IPS DF 6.9 (cell line): ENCODE measurements at regions not wholly inside any gene's neighbourhood (a gene's known extent, or its start where the extent isn't known, plus 50 kb on each side); places are given as distances from the start of the nearest gene placed in this dataset.

Experiments used
- DNase-seq: peaks from one replicate; pipeline ENCODE4 v3.0.0-alpha.2; 2013; ENCODE audit warnings: low read depth, low spot score
- H3K27ac ChIP-seq: one replicate; pipeline ENCODE4 v1.5.1; 2013; ENCODE audit warnings: low read length, control low read depth
- H3K27me3 ChIP-seq: 2 replicates; pipeline ENCODE4 v1.6.1; 2013; ENCODE audit warnings: mild to moderate bottlenecking, low read length; ENCODE audit not compliant: control insufficient read depth, insufficient read depth
- H3K36me3 ChIP-seq: 2 replicates; pipeline ENCODE4 v1.6.1; 2013; ENCODE audit warnings: low read length; ENCODE audit not compliant: control insufficient read depth, insufficient read depth
- H3K4me1 ChIP-seq: 2 replicates; pipeline ENCODE4 v1.6.1; 2013; ENCODE audit warnings: low read length; ENCODE audit not compliant: control insufficient read depth, insufficient read depth
- H3K4me3 ChIP-seq: 2 replicates; pipeline ENCODE4 v1.5.1; 2013; ENCODE audit warnings: mild to moderate bottlenecking, low read length
- H3K9me3 ChIP-seq: 2 replicates; pipeline ENCODE4 v1.6.1; 2013; ENCODE audit warnings: low read length, inconsistent platforms; ENCODE audit not compliant: control insufficient read depth, insufficient read depth
- WGBS: extraction: QIAGEN DNeasy Blood & Tissue Kit; methylation state at CpG from one replicate; pipeline ENCODE4 v1.1.7; 2013; ENCODE audit warnings: mixed read lengths, missing lambda C conversion rate; ENCODE audit not compliant: insufficient read length, insufficient coverage; 5-methylcytosine and 5-hydroxymethylcytosine counted together

- no peaks in the 10 kb centered on the region for H3K9me3 ChIP-seq
- no peak for DNase-seq
- peaks cover 2% of the 10 kb centered on the region; the same call in 1 of the 2 replicates for H3K4me1 ChIP-seq
- no CpG with 5 or more reads among the region's 6 CpGs for WGBS
- H3K36me3 ChIP-seq = no peaks in the 10 kb centered on the region
- no peak overlapping the region for H3K27ac ChIP-seq
- H3K27me3 ChIP-seq = no peaks in the 10 kb centered on the region
- H3K4me3 ChIP-seq = no peak overlapping the region
Measured at GRCh38 chr3:145519398-145520047, 641.5 kb downstream of the PLOD2 start.

DNA sequence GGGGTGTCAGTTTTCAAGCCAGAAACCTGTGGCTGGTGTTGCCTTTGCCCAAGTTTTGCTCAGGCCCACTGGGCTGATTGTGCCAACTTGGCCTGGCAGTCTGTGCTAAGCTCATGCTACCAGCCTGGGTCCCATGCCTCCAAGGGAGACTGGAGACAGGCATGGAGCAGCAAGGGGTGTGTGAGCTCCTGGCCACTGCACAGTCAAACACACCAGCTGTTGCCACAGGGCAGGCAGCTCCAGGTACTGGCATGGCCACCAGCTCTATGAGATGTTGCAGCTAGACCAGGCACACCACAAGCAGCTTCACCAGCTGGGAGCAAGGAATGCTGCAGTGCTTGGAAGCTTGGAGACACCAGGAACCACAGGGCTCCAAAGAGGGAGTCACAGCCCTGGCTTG is 638.8 kb downstream of the PLOD2 start:
- DNase-seq = no peak
- H3K36me3 ChIP-seq = no peaks in the 10 kb centered on the region
- no peaks in the 10 kb centered on the region for H3K9me3 ChIP-seq

DNA sequence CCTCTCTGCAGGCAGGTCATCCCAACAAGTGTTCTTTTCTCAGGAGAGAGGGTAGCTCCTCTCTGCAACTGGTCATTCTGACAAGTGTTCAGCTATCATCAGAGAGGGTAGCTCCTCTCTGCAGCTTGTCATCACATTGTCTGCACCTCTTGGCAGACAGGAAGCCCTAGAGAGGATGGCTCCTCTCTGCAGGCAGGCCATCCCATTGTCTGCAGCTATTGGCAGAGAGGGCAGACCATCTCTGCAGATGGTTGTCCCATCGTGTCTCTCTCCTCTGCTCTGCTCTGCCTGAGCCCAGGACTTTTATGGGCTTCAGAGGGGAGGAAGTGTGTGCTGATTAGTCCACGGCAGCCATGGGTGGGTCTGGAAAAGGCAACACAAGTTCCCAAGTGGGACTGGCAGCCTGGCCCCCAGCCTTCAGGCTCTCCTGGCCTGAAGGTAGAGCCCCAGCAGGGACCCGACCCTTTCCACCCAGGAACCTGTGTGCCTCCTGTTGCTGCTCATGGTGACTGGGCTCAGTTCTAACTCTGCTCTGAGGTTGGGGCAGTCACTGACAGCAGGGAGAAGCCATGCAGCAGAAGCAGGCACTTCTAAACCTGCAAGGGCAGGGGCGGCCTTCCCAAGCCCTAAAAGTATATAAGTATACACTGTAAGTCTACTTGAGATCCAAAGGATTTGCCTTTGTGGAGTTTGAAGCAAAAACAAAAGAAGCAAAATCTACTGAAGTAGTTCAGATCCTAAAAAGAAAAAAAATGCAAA is 637.9 kb downstream of the PLOD2 start:
- no peak overlapping the region for H3K27ac ChIP-seq
- peaks cover 2% of the 10 kb centered on the region; the same call in 1 of the 2 replicates for H3K4me1 ChIP-seq
- no peak overlapping the region for H3K4me3 ChIP-seq
- H3K27me3 ChIP-seq = no peaks in the 10 kb centered on the region
- no peak for DNase-seq
- no CpG with 5 or more reads among the region's 4 CpGs for WGBS
- no peaks in the 10 kb centered on the region for H3K36me3 ChIP-seq
- no peaks in the 10 kb centered on the region for H3K9me3 ChIP-seq

More for the DNA sequence above, 638.8 kb downstream of the PLOD2 start:
- Histone ChIP-seq H3K27me3 (no peaks in the 10 kb centered on the region), H3K4me3 (no peak overlapping the region), H3K4me1 (peaks cover 2% of the 10 kb centered on the region; the same call in 1 of the 2 replicates), H3K27ac (no peak overlapping the region)

- Histone ChIP-seq H3K9me3 (no peaks in the 10 kb centered on the region), H3K27me3 (no peaks in the 10 kb centered on the region), H3K4me3 (no peak overlapping the region), H3K27ac (no peak overlapping the region), H3K4me1 (no peaks in the 10 kb centered on the region), H3K36me3 (no peaks in the 10 kb centered on the region)
- WGBS = no CpG with 5 or more reads among the region's 1 CpG
- no peak for DNase-seq
Measured at GRCh38 chr3:145531548-145531947, 629.4 kb downstream of the PLOD2 start.

DNA sequence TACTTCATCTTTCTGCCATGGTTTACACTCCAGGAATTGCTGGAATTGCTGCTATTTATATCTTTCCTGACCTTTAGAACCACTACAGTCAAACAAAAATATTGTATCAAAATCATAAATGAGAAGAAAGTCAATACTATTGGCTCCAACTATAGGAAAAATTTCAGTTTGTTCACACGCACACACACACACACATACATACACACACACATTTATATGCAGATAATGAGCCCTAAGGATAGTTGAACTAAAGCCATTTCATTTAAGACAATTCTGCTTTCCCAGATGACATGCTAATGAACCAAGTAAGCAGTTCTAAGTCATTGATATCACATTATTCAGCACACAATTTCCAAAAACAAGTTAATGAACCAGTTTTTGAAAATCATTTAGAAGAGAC is 627.3 kb downstream of the PLOD2 start:
- WGBS = no CpG with 5 or more reads among the region's 1 CpG
- Histone ChIP-seq H3K9me3 (no peaks in the 10 kb centered on the region), H3K36me3 (no peaks in the 10 kb centered on the region), H3K27me3 (no peaks in the 10 kb centered on the region), H3K4me1 (no peaks in the 10 kb centered on the region), H3K27ac (no peak overlapping the region), H3K4me3 (no peak overlapping the region)
- no peak for DNase-seq

- Histone ChIP-seq H3K27ac (no peak overlapping the region), H3K27me3 (no peaks in the 10 kb centered on the region), H3K4me3 (no peak overlapping the region), H3K9me3 (no peaks in the 10 kb centered on the region), H3K4me1 (no peaks in the 10 kb centered on the region), H3K36me3 (no peaks in the 10 kb centered on the region)
- DNase-seq = no peak
Measured at GRCh38 chr3:145536461-145536860, 624.5 kb downstream of the PLOD2 start.

GRCh38 chr3:145550522-145550921 is 610.5 kb downstream of the PLOD2 start:
- Histone ChIP-seq H3K27ac (no peak overlapping the region), H3K36me3 (no peaks in the 10 kb centered on the region), H3K27me3 (no peaks in the 10 kb centered on the region), H3K4me3 (no peak overlapping the region), H3K9me3 (no peaks in the 10 kb centered on the region), H3K4me1 (no peaks in the 10 kb centered on the region)
- DNase-seq = no peak
- no CpG with 5 or more reads among the region's 1 CpG for WGBS

GRCh38 chr3:145557405-145557804 is 603.6 kb downstream of the PLOD2 start:
- H3K4me1 ChIP-seq = no peaks in the 10 kb centered on the region
- no peak overlapping the region for H3K27ac ChIP-seq
- H3K9me3 ChIP-seq = no peaks in the 10 kb centered on the region
- no peaks in the 10 kb centered on the region for H3K27me3 ChIP-seq
- WGBS = no CpG with 5 or more reads among the region's 2 CpGs
- H3K4me3 ChIP-seq = no peak overlapping the region
- no peak for DNase-seq
- no peaks in the 10 kb centered on the region for H3K36me3 ChIP-seq

DNA sequence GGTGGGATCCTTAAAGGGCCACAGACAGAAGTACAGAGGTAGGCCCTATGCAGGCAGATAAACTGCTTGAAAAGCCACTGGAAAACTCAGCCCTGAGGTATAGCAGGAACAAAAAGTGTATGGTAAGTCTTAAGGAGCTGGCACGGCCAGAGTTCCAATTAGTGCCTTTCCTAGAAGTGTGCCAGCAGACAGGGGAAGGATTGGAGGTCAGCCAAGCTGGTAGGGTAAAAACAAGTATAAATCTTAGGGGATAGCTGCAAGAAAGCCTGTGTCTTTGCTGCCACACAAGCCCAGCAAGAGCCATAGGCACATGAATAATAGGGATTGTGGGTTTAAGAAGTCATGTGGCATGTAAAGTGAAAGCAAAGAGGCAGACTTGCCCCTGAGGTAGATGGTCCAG is 582.5 kb downstream of the PLOD2 start:
- no peak overlapping the region for H3K27ac ChIP-seq
- no CpG with 5 or more reads among the region's 1 CpG for WGBS
- no peak overlapping the region for H3K4me3 ChIP-seq
- H3K4me1 ChIP-seq = no peaks in the 10 kb centered on the region
- no peaks in the 10 kb centered on the region for H3K36me3 ChIP-seq
- DNase-seq = no peak
- H3K9me3 ChIP-seq = no peaks in the 10 kb centered on the region
- H3K27me3 ChIP-seq = no peaks in the 10 kb centered on the region

DNA sequence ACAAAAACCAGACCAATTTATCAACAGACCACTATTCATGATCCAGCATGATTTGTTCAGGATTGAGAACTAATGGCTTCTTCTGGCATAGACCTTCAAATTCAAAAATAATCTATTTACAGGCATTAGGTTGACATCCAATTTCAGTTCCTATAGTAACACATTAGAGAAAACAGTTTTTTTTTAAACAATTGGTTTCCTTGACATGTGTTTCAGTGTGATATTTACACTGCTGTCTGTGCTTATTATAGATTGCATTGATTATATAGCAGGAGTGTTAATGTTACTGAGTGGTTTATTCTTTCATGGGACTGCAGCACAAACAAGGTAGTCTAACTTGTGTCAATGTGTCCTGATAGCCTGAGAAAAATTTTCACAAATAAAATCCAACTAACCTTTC is 579.3 kb downstream of the PLOD2 start:
- no peaks in the 10 kb centered on the region for H3K36me3 ChIP-seq
- H3K4me3 ChIP-seq = no peak overlapping the region
- no peaks in the 10 kb centered on the region for H3K27me3 ChIP-seq
- no peak overlapping the region for H3K27ac ChIP-seq
- no peaks in the 10 kb centered on the region for H3K4me1 ChIP-seq
- no peak for DNase-seq
- no peaks in the 10 kb centered on the region for H3K9me3 ChIP-seq

GRCh38 chr3:145604851-145605250 is 556.1 kb downstream of the PLOD2 start:
- Histone ChIP-seq H3K9me3 (no peaks in the 10 kb centered on the region), H3K36me3 (no peaks in the 10 kb centered on the region), H3K4me1 (no peaks in the 10 kb centered on the region), H3K27me3 (no peaks in the 10 kb centered on the region), H3K27ac (no peak overlapping the region), H3K4me3 (no peak overlapping the region)
- no peak for DNase-seq
